ENCODE measurements at regions not wholly inside any gene's neighbourhood (a gene's known extent, or its start where the extent isn't known, plus 50 kb on each side); places are given as distances from the start of the nearest gene placed in this dataset.

- H3K27me3 ChIP-seq (replicated peaks) = no peaks in the 10 kb centered on the region
- no peak overlapping the region for H3K4me3 ChIP-seq (ENCODE audit: low read depth, low read length)
- no peaks in the 10 kb centered on the region for H3K36me3 ChIP-seq (replicated peaks)
- peak; percentile 26 for DNase-seq
- in situ Hi-C loops (cut with HindIII; ENCODE audit: low pct_ligation_motif_present, low sequenced_read_pairs) = no loop called here
- TF ChIP-seq, protein P1, sequence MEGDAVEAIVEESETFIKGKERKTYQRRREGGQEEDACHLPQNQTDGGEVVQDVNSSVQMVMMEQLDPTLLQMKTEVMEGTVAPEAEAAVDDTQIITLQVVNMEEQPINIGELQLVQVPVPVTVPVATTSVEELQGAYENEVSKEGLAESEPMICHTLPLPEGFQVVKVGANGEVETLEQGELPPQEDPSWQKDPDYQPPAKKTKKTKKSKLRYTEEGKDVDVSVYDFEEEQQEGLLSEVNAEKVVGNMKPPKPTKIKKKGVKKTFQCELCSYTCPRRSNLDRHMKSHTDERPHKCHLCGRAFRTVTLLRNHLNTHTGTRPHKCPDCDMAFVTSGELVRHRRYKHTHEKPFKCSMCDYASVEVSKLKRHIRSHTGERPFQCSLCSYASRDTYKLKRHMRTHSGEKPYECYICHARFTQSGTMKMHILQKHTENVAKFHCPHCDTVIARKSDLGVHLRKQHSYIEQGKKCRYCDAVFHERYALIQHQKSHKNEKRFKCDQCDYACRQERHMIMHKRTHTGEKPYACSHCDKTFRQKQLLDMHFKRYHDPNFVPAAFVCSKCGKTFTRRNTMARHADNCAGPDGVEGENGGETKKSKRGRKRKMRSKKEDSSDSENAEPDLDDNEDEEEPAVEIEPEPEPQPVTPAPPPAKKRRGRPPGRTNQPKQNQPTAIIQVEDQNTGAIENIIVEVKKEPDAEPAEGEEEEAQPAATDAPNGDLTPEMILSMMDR (IDR thresholded peaks at IDR 0.05; ENCODE audit: low read depth, low read length, missing control alignments) = no peak
- H3K27ac ChIP-seq = no peak overlapping the region
These were observed 196.0 kb upstream of the TPRG1 start for GRCh38 chr3:188975600-188976314.

DNA sequence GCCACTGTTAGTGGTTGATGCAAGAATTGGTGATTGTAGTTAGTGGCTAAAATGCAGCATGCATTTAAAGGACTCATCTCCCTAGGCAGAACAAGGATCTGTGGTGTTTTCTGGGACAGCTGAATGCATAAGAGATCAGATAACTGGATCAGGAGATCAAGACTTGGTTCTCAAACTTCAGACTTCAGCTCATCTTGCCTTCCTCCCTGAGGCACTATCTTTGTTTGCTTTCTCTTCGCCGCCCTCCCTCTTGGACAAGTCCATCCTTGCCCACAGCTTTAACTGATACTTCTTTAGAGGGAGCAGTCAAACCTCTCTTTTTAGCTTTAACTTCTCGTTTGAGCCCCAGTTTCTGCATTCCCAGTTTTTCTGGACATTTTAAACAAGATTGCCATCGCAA is 195.4 kb upstream of the TPRG1 start:
- in situ Hi-C loops (cut with HindIII; ENCODE audit: low pct_ligation_motif_present, low sequenced_read_pairs) = no loop called here
- TF ChIP-seq, protein P1 (IDR thresholded peaks at IDR 0.05; ENCODE audit: low read depth, low read length, missing control alignments) = no peak
- no peak for DNase-seq
- H3K27ac ChIP-seq = no peak overlapping the region
- no peaks in the 10 kb centered on the region for H3K27me3 ChIP-seq (replicated peaks)
- no peaks in the 10 kb centered on the region for H3K36me3 ChIP-seq (replicated peaks)
- no peak overlapping the region for H3K4me3 ChIP-seq (ENCODE audit: low read depth, low read length)

- Histone ChIP-seq H3K27me3 (replicated peaks) (no peaks in the 10 kb centered on the region), H3K4me3 (ENCODE audit: low read depth, low read length) (no peak overlapping the region), H3K36me3 (replicated peaks) (no peaks in the 10 kb centered on the region), H3K27ac (no peak overlapping the region)
- peak; percentile 55 for DNase-seq
- in situ Hi-C loops (cut with HindIII; ENCODE audit: low pct_ligation_motif_present, low sequenced_read_pairs) = no loop called here
- TF ChIP-seq, protein P1 (IDR thresholded peaks at IDR 0.05; ENCODE audit: low read depth, low read length, missing control alignments) = no peak
These were observed 193.2 kb upstream of the TPRG1 start for GRCh38 chr3:188978421-188979171.

- Histone ChIP-seq H3K27me3 (replicated peaks) (no peaks in the 10 kb centered on the region), H3K27ac (no peak overlapping the region), H3K4me3 (ENCODE audit: low read depth, low read length) (no peak overlapping the region), H3K36me3 (replicated peaks) (no peaks in the 10 kb centered on the region)
- in situ Hi-C loops (cut with HindIII; ENCODE audit: low pct_ligation_motif_present, low sequenced_read_pairs) = no loop called here
- TF ChIP-seq, protein P1 (IDR thresholded peaks at IDR 0.05; ENCODE audit: low read depth, low read length, missing control alignments) = no peak
- DNase-seq = no peak
These were observed 192.5 kb upstream of the TPRG1 start for GRCh38 chr3:188979248-188979647.

GRCh38 chr3:188979669-188980310 is 192.0 kb upstream of the TPRG1 start:
- in situ Hi-C loops (cut with HindIII; ENCODE audit: low pct_ligation_motif_present, low sequenced_read_pairs) = no loop called here
- Histone ChIP-seq H3K36me3 (replicated peaks) (no peaks in the 10 kb centered on the region), H3K4me3 (ENCODE audit: low read depth, low read length) (no peak overlapping the region), H3K27ac (no peak overlapping the region), H3K27me3 (replicated peaks) (no peaks in the 10 kb centered on the region)
- DNase-seq = no peak
- TF ChIP-seq, protein P1 (IDR thresholded peaks at IDR 0.05; ENCODE audit: low read depth, low read length, missing control alignments) = no peak

Measured in brain microvascular endothelial cell (primary cell).